DMS 273 (cell line): ENCODE measurements at regions not wholly inside any gene's neighbourhood (a gene's known extent, or its start where the extent isn't known, plus 50 kb on each side); places are given as distances from the start of the nearest gene placed in this dataset.

Experiments
- DNase-seq: peaks from one replicate; lab custom pipeline; 2025; ENCODE audit not compliant: unreplicated experiment; lab: John Stamatoyannopoulos, UW

DNA sequence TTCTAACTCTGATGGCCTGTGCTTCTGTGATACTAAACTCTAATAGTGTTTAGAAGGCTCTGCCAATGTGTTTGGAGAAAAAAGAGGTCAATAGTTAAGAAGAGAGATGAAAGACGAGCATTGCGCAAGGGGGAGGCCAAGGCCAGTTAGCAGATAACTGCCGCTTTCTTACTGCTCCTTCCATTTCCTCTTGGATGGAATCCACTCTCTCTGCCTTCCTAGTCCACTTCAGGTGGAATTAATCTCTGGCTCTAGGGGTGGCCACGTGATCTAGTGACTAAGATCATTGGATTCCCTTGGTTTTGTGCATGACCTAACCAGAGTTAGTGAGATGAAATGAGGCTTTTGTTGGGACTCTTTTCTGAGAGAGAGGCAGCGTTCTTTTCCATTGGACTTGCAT, 148.3 kb downstream of the ACTL8 start:
- DNase-seq: no peak

DNA sequence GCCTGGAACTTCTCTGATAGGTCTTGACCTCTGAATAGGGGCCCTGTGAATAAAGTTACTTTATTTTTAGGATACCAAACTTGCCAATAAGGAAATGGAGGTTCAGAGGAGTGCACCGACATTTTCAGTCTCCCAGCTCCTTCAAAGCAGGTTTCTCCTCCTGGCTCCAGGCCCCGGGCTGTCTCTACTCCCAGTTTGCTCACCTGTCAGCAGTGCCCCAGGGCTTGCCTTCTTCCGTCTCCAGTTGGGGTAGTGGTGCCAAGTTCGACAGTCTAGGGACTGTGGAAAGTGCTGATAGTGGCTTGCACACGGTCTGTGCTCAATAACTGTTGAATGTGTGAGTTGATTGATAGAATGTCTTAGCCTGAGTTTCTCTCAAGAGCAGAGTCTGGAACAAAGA, 149.2 kb downstream of the ACTL8 start:
- DNase-seq: no peak

DNA sequence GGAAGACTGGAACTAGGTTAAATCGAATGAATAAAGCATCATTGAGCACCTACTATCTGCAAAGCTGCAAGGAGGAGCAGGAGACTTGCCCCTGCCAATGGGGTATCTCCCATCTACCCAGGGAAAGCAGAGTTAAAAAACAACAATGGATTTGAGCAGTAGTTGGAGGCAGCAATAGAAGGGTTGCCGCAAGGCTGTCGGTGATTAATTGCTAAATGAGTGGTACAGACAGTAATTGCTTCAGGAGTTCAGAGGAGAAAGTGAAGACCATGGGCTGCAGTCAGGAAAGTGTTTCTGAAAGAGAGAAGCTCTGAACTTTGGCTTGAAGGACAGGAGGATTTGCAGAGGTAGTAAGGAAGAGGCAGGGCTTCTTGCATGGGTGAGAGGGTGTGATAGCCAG, 152.9 kb downstream of the ACTL8 start:
- DNase-seq: no peak

DNA sequence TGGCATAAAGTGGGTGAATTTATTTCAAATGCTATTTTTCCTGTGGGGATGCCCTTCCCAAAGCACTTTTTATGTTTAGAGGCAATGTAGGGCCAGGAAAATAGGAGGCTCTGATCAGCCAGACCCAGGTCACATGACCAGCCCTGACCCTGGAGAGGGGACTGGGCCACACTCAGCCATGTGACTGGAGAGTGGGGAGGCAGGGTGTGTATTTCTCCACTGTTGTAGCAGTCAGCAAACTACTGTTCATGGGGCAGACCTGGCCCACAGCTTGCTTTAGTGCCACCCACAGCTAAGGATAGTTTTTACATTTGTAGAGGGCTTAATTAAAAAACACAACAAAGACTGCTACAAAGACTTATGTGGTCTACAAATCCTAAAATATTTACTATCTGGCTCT, 153.8 kb downstream of the ACTL8 start:
- DNase-seq: no peak

DNA sequence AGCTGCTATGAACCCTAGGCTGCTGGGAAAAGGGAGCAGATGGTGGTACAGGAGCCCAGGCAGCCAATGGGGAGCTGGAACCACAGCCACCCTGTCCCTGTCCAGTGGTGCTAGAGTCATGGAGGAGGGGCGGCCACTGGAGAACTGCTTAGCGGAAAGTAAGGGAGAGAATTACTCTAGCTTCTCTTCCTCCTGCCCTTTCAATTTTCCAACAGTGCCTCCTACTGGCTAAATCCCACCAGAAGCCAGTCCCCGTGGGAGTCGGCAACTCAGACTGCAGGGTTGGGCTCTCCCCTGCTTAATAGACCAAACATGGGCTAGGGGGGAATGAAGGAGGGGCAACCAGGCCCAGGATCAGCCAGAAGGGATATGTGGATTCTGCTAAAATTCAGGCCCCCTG, 154.5 kb downstream of the ACTL8 start:
- peak; percentile 65 for DNase-seq

DNA sequence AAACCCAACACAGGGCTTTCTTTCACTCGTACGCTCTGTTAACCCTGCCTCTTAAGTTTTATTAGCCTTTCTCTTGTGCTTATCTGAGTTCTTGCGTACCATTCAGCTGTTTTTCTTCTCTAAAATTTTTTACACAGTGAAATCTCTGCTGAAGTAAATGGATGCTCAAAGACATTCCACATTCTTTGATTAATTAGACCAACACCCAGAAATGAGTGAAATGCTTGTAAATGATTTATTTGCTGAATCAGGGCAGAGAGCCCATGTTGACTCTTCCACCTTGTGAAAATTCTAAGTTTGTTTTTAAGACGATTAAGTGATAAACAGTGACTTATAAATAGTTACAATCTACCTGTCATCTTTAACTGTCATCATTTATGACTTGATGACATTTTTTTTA, 156.7 kb downstream of the ACTL8 start:
- no peak for DNase-seq

DNA sequence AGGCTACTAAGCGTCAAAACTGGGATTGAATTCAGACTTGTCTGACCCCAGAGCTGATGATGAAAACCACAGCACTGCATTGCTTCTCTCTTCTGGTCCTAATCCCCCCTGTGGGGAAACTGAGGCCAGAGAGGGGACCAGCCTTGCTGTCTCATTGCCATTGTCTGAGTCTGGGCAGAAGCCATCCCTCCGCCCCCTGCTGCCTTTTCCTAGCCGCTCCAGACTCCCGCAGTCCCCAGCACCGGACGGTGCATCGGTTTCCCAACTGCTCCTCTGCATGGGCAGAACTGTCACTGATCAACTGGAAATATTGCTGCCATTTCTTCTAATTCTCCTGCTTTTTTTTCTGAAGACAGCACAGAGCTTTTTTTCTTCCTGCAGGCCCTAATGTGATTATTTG, 157.4 kb downstream of the ACTL8 start:
- no peak for DNase-seq

DNA sequence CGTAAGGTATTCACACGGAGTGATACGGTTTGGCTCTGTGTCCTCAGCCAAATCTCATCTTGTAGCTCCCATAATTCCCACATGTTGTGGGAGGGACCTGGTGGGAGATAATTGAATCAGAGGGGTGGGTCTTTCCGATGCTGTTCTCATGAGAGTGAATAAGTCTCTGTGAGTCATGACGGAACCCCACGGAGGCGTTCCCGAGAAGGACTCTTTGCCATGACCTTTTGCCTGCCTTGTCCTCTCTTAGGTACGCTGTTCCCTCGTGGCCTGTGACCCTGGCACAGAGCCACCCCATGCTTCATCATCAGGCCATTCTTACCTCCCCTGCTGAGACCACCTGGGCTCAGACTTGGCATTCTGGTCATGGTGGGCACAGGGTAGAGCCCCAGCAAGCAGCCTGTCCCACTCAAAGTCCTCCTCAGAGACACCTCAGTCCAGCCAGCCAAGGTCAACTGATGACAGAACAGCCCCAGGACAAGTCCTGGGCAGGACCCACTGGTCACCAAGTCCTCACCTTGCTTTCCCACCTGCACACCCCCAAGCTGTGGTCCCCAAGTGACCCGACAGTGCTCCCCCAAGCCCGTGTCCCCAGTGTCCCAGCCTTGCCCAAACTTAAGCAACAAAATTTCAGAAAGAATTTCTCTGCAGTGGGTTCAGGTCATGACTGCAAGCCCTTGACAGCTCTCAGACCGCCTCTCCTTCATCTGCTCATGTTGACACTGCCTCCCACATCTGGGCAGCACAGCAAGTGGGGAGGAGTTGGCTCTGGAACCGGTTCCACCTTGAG, 158.4 kb downstream of the ACTL8 start:
- DNase-seq: no peak

DNA sequence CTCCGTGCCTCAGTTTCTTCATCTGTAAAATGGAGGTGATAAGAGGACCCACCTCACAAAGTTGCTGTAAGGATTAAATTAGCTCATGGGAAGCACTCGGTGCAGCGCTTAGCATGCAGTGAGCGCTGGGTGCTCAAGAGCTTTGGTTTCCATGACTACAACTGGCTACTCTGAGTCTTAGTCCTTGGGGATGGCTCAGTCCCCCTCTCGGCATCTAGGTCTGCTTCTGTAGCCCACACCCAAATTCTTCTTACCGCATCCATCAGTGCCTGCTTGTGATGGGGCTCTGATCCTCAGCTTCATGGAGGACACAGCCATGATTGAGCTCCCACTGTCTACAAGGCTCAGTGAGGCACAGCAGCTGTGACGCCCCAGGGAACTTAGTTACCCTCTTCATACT, 159.0 kb downstream of the ACTL8 start:
- DNase-seq: no peak

DNA sequence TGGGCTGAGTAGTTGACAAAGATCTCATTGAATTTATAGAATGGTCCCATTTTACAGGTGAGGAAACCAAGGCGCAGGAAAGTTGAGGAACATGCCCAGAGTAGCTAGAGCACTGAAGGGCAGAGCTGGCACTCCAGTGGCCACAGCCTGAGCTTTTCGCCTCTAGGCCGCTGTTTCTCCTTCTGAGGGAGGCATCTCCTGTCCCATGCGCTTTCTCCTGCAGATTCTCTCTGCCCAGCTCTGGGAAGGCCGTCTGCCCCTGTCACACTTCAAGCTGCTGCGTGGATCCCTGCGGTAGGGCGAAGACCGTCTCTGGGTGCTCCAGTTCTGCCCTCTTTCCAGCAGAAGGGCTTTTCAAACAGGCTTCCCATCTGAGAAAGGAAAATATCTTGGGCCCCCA, 159.9 kb downstream of the ACTL8 start:
- DNase-seq: no peak

DNA sequence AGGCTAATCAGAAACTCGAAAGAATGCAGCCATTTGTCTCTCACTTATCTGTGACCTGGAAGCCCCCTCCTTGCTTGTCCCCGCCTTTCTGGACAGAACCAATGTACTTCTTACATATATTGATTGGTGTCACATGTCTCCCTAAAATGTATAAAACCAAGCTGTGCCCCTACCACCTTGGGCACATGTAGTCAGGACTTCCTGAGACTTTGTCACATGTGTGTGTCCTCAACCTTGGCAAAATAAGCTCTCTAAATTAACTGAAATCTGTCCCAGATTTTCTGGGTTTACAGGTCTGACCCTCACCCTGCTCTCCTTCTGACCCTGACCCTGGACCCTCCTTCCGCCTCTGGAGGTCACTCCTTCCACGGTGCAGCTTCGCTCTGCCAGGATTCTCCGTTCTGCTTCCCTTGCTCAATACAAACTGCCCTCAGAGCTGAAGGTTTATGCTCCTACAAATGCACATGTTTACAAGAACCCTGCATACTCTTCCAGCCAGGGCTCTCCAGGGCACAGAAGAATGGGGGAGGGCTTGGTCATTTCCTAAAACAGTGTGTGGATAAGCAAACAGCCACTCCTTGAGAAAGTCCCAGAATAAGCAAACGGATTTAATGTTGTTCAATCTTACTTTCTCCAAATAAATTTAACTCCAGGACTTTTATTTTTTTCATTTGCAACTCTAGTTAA, 160.5 kb downstream of the ACTL8 start:
- no peak for DNase-seq

DNA sequence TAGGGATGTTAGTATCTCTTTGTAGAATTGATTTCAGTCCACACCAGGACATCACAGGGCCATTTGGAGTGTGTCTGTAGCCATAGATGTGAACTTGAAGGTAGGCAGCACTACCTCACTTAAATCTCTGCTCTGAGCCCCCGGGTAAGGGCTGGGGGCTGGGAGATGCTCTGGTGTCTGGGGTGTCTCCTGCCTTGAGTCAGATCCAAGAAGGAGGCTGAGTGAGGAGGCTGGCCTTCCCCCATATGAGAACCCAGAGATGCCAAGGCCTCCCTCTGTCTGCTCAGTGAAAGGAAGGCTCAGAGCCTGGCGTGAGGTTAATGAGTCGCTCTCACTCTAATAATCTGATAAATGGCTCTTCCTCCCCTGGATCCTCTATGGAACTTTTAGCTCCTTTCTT, 161.6 kb downstream of the ACTL8 start:
- no peak for DNase-seq

DNA sequence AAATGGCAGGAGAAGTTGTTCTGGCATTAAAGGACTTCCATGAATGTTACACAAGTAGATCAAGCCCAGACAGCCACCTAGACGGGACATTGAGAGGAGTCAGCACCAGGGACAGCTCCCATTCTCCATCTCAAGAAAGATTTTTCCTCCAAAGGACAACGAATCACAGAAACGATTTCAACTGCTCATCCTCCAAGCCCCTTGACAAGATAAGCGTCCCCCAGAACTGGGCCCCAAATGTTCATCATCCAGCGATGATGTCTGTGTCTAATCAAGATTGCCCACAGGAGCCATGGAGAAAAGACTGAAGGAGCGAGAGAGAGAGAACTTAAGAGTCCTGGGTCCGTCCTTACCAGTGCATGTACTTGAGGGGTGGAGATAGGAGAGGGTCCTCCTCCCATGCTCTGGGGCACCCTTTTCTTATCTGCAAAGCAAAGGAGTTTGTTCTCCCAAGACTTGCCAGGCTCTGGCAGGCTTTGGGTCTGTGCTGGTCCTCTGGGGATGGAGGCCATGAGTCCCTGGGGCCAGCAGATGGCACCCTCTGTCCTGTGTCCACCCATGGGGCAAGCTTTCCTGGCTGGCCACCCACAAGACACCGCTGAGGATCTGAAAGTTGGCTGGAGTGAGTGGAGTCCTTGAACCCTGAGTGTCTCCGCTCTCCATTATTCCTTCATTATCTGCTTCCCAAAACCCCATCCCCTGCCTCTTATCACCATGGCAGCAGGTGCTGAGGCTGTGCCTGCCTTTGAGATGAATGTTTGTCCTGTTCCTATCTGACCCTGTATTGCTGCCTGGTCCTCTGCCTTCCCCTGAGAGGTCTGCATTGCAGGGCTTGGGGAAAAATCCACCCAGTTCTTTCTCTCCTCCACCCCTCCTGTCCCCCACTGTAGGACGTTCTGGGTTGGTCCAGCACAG, 164.6 kb downstream of the ACTL8 start:
- peak; percentile 54 for DNase-seq

DNA sequence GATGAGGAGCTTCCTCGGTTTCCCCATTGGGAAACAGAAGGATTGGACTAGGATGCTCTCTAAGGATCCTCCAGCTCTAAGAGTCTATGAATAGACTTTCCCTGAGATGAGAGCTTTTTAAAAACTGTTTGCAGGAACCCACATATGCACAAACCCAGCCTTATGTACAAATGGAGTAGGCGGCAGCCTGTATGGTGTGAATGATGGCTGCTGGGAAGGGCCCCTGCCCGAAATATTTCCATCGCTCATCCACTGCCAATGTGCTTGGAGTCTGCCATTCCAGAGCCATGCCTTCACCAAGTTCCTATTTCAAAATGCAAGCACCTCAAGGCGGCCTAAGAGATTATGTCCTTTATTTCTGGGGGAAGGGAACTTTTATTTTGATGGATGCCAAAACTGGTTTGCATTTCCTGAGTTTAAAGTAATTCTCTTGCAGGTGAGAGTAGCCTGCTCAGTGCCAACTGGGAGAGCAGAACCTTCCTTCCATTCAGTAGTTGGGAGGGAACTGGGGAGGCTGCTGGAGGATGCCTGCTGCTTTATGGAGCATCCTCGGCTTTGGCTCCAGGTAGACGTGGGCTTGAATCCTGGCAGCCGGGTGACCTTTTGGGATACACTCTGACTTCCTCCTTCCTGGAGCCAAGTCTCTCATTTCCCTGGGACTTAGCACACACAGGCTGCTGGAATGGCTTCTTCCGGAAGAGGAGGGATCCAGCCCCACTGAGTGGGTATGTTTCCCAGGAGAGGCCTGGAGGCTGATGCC, 165.9 kb downstream of the ACTL8 start:
- no peak for DNase-seq

DNA sequence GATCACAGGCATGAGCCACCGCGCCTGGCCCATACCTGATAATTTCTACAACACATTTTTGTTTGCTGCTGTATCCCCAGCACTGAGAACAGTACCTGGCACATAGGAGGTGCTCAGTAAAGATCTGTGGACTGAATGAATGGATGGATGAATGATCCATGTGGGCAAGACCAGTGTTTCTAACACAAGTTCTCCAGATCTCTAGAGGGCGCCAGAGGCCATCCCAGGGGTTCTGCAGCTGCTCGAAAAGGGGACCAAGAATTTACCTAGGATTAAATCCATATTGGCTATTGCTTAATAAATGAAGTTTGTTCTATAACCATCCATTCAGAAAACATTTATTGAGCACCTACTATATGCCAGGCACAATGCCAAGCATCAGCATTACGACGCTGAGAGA, 167.7 kb downstream of the ACTL8 start:
- DNase-seq: peak; percentile 82

DNA sequence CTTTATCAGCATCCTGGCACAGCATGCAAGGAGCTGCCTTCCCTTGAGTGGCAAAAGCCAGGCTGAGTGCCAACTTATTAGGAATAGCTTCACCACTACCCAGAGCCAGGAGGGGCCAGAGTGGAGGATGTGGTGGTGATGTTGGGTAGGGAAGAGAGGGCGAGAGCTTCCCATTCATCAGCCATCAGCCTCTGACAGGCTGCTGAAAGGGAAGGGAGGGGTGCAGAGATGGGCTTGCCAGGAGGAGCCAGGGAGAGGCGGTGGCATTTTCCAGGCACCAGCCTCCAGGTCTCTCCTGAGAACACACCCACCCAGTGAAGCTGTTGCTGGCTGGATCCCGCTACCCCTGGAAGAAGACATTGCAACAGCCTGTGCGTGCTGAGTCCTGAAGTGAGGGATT, 168.5 kb downstream of the ACTL8 start:
- DNase-seq: peak; percentile 40

DNA sequence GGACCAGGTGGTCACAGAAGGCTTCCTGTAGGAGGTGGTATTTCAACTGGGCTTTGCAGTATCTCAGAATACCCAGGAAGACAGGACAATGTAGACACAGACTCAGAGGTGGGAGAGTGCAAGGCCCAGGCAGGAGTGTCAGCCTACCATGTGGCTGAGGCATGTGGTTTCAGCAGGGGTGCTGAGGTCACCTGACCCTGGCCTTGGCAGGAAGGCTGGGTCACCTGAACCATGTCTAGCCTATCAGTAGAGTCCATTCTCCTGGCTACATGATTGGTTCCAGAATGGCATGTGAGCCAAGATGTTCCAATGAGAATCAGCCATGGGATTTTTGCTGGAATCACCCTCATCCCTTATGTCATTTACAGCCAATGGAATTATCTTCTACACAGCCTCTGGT, 169.4 kb downstream of the ACTL8 start:
- peak; percentile 22 for DNase-seq

DNA sequence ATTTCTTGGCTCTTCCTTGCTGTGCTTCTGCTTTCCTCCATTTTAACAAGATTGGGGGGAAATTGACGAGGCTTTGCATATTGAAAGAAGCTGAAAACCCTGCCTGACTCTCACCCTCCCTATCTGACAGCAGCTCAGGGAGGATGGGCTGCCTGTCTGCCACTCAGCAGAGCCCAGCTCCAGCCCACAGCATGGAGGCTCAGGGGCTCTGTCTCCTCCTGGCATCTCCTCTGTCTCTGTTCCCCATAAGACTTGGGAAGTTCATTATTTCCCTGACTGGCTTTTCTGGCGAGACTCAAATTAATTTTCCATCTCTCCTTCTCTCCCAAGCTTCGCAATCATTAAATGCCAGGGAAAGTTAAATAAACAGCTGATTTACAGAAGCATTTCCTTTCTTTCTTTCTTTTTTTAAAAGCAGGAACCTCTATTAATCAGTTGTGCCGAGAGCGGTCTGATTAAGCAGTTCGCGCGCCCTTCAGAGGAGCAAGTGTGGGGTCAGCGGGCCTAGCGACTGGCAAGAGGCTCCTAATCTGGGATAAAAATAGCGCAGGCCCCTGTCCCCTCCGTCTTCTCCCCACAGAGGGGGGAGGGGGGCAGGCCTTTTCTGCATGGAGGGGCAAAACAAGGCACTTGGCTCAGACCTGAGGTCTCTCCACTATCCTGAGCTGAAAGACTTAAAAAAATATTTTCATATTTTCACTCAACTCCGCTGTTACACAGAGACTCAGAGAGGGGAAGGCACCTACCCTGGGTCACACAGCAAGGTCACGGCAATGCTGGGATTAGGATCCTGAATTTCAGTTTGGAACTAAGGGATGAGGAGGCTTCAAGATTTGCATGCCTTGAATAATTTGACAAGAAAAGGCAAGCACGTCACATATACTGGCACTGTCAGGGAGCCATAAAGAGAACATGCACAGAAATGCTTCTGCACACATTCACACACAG, 170.4 kb downstream of the ACTL8 start:
- no peak for DNase-seq

DNA sequence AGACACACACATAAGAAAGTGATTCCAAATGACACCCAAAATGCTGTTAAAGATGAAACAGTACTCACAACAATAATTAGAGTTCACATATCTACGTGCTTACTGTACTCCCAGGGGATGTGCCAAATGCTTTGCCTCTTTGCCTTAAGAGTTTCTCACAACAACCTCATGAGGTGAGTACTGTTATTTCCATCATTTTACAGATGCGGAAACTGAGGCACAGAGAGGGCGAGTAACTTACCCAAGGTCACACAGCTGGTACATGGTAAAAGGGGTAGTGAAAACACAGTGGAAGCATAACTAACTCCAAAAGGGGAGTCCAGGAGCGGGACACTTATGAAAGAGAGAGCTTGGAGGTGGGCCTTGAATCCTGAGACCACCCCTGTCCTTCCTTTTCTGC, 171.8 kb downstream of the ACTL8 start:
- no peak for DNase-seq

DNA sequence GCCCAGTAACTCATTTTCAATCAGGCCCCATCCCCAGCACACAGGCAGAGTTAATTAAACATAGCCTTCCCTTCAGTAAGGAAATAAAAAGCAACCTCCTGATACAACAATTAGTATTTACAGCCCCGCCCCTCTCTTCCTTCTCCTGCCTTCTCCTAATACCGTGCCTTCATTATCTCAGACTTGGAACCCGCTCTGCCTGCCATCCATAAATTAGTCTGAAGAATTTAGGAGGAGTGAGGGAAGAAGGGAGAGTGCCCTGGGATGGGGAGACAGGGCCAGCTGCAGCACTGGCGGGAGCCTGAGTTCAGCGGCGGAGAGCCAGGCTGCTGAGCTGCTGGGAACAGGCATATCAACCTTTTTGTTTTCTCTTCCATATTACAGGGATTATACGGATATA, 172.8 kb downstream of the ACTL8 start:
- DNase-seq: no peak
